ENCODE measurements at regions not wholly inside any gene's neighbourhood (a gene's known extent, or its start where the extent isn't known, plus 50 kb on each side); places are given as distances from the start of the nearest gene placed in this dataset.

- Histone ChIP-seq H3K36me3 (no peaks in the 10 kb centered on the region), H3K4me1 (ENCODE audit: control insufficient read depth in 1 of 2, insufficient read depth in 1 of 2, low read depth in 1 of 2, low read length in 1 of 2) (no peaks in the 10 kb centered on the region), H3K27ac (no peak overlapping the region), H3K4me3 (ENCODE audit: low read depth in 1 of 2, low read length in 1 of 2) (no peak overlapping the region), H3K9me3 (no peaks in the 10 kb centered on the region), H3K27me3 (no peaks in the 10 kb centered on the region)
- TF ChIP-seq CTCF (IDR thresholded peaks at IDR 0.05), result no peak
Measured at GRCh38 chr5:131081374-131081773, 83.7 kb downstream of the HINT1 start.

- H3K36me3 ChIP-seq, result no peaks in the 10 kb centered on the region
- H3K4me3 ChIP-seq (ENCODE audit: low read depth in 1 of 2, low read length in 1 of 2), result no peak overlapping the region
- no peaks in the 10 kb centered on the region for H3K27me3 ChIP-seq
- H3K9me3 ChIP-seq, result no peaks in the 10 kb centered on the region
- no peak for TF ChIP-seq CTCF (IDR thresholded peaks at IDR 0.05)
- H3K27ac ChIP-seq, result no peak overlapping the region
- no peaks in the 10 kb centered on the region for H3K4me1 ChIP-seq (ENCODE audit: control insufficient read depth in 1 of 2, insufficient read depth in 1 of 2, low read depth in 1 of 2, low read length in 1 of 2)
Measured at GRCh38 chr5:131079232-131079631, 85.8 kb downstream of the HINT1 start.

- Histone ChIP-seq H3K36me3 (no peaks in the 10 kb centered on the region), H3K4me3 (ENCODE audit: low read depth in 1 of 2, low read length in 1 of 2) (no peak overlapping the region), H3K27ac (peak overlapping the region; percentile 57), H3K4me1 (ENCODE audit: control insufficient read depth in 1 of 2, insufficient read depth in 1 of 2, low read depth in 1 of 2, low read length in 1 of 2) (peaks cover 34 to 41% of the 10 kb centered on the region in 2 experiments), H3K9me3 (peaks cover 6% of the 10 kb centered on the region), H3K27me3 (no peaks in the 10 kb centered on the region)
- no peak for TF ChIP-seq CTCF (IDR thresholded peaks at IDR 0.05)
Measured at GRCh38 chr5:131068893-131069643, 96.0 kb downstream of the HINT1 start.

GRCh38 chr5:131068076-131068475 is 97.0 kb downstream of the HINT1 start:
- H3K4me1 ChIP-seq (ENCODE audit: control insufficient read depth in 1 of 2, insufficient read depth in 1 of 2, low read depth in 1 of 2, low read length in 1 of 2), result peaks cover 34 to 41% of the 10 kb centered on the region in 2 experiments
- H3K36me3 ChIP-seq, result no peaks in the 10 kb centered on the region
- TF ChIP-seq CTCF (IDR thresholded peaks at IDR 0.05), result no peak
- peak overlapping the region; percentile 72 for H3K27ac ChIP-seq
- peaks cover 6% of the 10 kb centered on the region for H3K9me3 ChIP-seq
- no peaks in the 10 kb centered on the region for H3K27me3 ChIP-seq
- H3K4me3 ChIP-seq (ENCODE audit: low read depth in 1 of 2, low read length in 1 of 2), result peak overlapping the region in 1 of 2 experiments; percentile 18

GRCh38 chr5:131067636-131068035 is 97.4 kb downstream of the HINT1 start:
- H3K4me3 ChIP-seq (ENCODE audit: low read depth in 1 of 2, low read length in 1 of 2), result no peak overlapping the region
- H3K27ac ChIP-seq, result peak overlapping the region; percentile 72
- no peak for TF ChIP-seq CTCF (IDR thresholded peaks at IDR 0.05)
- peaks cover 34 to 41% of the 10 kb centered on the region in 2 experiments for H3K4me1 ChIP-seq (ENCODE audit: control insufficient read depth in 1 of 2, insufficient read depth in 1 of 2, low read depth in 1 of 2, low read length in 1 of 2)
- H3K27me3 ChIP-seq, result no peaks in the 10 kb centered on the region
- no peaks in the 10 kb centered on the region for H3K36me3 ChIP-seq
- peaks cover 6% of the 10 kb centered on the region for H3K9me3 ChIP-seq

Measured in neutrophil (primary cell).